K562 (cell line): ENCODE measurements at regions not wholly inside any gene's neighbourhood (a gene's known extent, or its start where the extent isn't known, plus 50 kb on each side); places are given as distances from the start of the nearest gene placed in this dataset.

Experiments used
- ATAC-seq: fragments of 200-7000 bp; cut with Tn5 transposase; 3 replicates; pipeline ENCODE4 v1.9.1; 2020; ENCODE audit warnings: moderate library complexity
- BruUV-seq: library from RNA; stranded (reverse); fragments of 400-500 nt; replicated peaks from 2 replicates; lab custom pipeline; 2021; lab: Mats Ljungman, UMichigan
- CTCF ChIA-PET: fragments of 300-600 bp; formaldehyde crosslinking; extraction: SDS; loops from one replicate; lab custom pipeline; 2021; ENCODE audit warnings: low intra/inter-chr PET ratio; lab: Yijun Ruan, JAX
- POLR2A ChIA-PET: fragments of 300-600, 350-650 bp; sonication (Branson Sonifier 250); formaldehyde crosslinking; extraction: SDS; loops from one replicate; lab custom pipeline; 2021; ENCODE audit warnings: antibody characterized with exemption, inconsistent platforms; lab: Yijun Ruan, JAX
- DNase-seq, 4 experiments: peaks; one replicate each; pipeline versions ENCODE4 v3.0.0 to v3.0.0-alpha.2; 2011 to 2018; ENCODE audit warnings: low spot score in 3 of 4, mixed read lengths in 3 of 4; ENCODE audit errors: extremely low read depth in 1 of 4
- FAIRE-seq: peaks from 2 replicates; lab custom pipeline; 2011; peaks lifted over from hg19 to GRCh38; lab: Jason Lieb, UNC
- H2AFZ ChIP-seq: 2 replicates; pipeline ENCODE4 v1.6.0; 2011; ENCODE audit warnings: low read depth, low read length, control low read depth, inconsistent platforms
- H3K27ac ChIP-seq: fragments of 200-600 bp; 3 replicates; pipeline ENCODE4 v1.8.0; 2011; ENCODE audit warnings: low read depth, mild to moderate bottlenecking, control low read depth, inconsistent platforms, low read length, moderate library complexity, mixed read lengths; ENCODE audit errors: extremely low read depth
- H3K27me3 ChIP-seq, 2 experiments: fragments of 300-600 bp in 1 of 2; 2 replicates in 1 of 2; 3 replicates in 1 of 2; pipeline versions ENCODE4 v1.6.0 to v1.8.0; 2011; ENCODE audit warnings: inconsistent platforms in 2 of 2, low read length in 2 of 2, mild to moderate bottlenecking in 1 of 2, mixed read lengths in 1 of 2, moderate library complexity in 1 of 2; ENCODE audit not compliant: control insufficient read depth in 2 of 2, insufficient read depth in 2 of 2
- H3K36me3 ChIP-seq: fragments of 300-600 bp; 3 replicates; pipeline ENCODE4 v1.8.0; 2011; ENCODE audit warnings: mild to moderate bottlenecking, low read length, inconsistent platforms; ENCODE audit not compliant: control insufficient read depth, insufficient read depth
- H3K4me1 ChIP-seq, 2 experiments: fragments of 200-600 bp in 1 of 2; replicated peaks in 1 of 2; 2 replicates in 1 of 2; 3 replicates in 1 of 2; pipeline versions ENCODE4 v1.5.1 to v1.8.0; 2011; ENCODE audit warnings: inconsistent platforms in 2 of 2, low read length in 2 of 2, mild to moderate bottlenecking in 1 of 2, mixed read lengths in 1 of 2, moderate library complexity in 1 of 2; ENCODE audit not compliant: control insufficient read depth in 2 of 2, insufficient read depth in 2 of 2
- H3K4me2 ChIP-seq: 2 replicates; pipeline ENCODE4 v1.6.1; 2011; ENCODE audit warnings: low read length, control low read depth, inconsistent platforms, mixed read lengths; ENCODE audit not compliant: insufficient read depth
- H3K4me3 ChIP-seq: fragments of 200-600 bp; sonication (generic), shearing (Covaris generic); 2 replicates; pipeline ENCODE4 v1.5.1; 2016; ENCODE audit warnings: control low read depth, inconsistent platforms
- H3K79me2 ChIP-seq: fragments of 200-600 bp; 3 replicates; pipeline ENCODE4 v1.8.0; 2011; ENCODE audit warnings: low read length, inconsistent platforms; ENCODE audit not compliant: control insufficient read depth, insufficient read depth
- H3K9ac ChIP-seq, 2 experiments: 2 replicates each; pipeline versions ENCODE4 v1.6.0 to v1.6.1; 2011; ENCODE audit warnings: low read depth in 2 of 2, low read length in 2 of 2, control low read depth in 1 of 2, inconsistent platforms in 1 of 2, mild to moderate bottlenecking in 1 of 2, mixed read lengths in 1 of 2; ENCODE audit not compliant: insufficient read depth in 1 of 2
- H3K9me1 ChIP-seq: one replicate; pipeline ENCODE4 v1.6.0; 2011; ENCODE audit warnings: inconsistent platforms, mild to moderate bottlenecking, low read length, moderate library complexity; ENCODE audit not compliant: control insufficient read depth, insufficient read depth
- H3K9me3 ChIP-seq: replicated peaks from 2 replicates; pipeline ENCODE4 v1.5.1; 2011; ENCODE audit warnings: low read depth, low read length, inconsistent platforms; ENCODE audit not compliant: control insufficient read depth, insufficient read depth
- H4K20me1 ChIP-seq: replicated peaks from 2 replicates; pipeline ENCODE4 v1.6.1; 2011; ENCODE audit warnings: low read length, inconsistent platforms, mixed read lengths; ENCODE audit not compliant: control insufficient read depth, insufficient read depth
- ARID2 ChIP-seq: fragments of 450-650 bp; IDR thresholded peaks from 2 replicates; pipeline ENCODE4 v1.6.1; 2017; ENCODE audit warnings: antibody characterized with exemption, mild to moderate bottlenecking
- C11orf30 ChIP-seq: fragments of 450-650 bp; IDR thresholded peaks from 2 replicates; pipeline ENCODE4 v1.6.1; 2016; ENCODE audit warnings: low read depth, mild to moderate bottlenecking
- GABPB2 ChIP-seq: fragments of 250-450 bp; sonication (Bioruptor Pico); conservative IDR thresholded peaks from 2 replicates; pipeline ENCODE4 v1.5.1; 2021; ENCODE audit warnings: mild to moderate bottlenecking
- MCM3 ChIP-seq: fragments of 450-650 bp; IDR thresholded peaks from 2 replicates; pipeline ENCODE4 v1.6.1; 2016
- MEF2A ChIP-seq: IDR thresholded peaks from 2 replicates; pipeline ENCODE4 v1.6.1; 2011; ENCODE audit warnings: low read depth, mild to moderate bottlenecking, low read length, moderate library complexity; ENCODE audit not compliant: control insufficient read depth
- SIX5 ChIP-seq, 2 experiments: IDR thresholded peaks; 2 replicates each; pipeline ENCODE4 v1.6.1; 2011; ENCODE audit warnings: low read length in 2 of 2, borderline replicate concordance in 1 of 2, low read depth in 1 of 2, mild to moderate bottlenecking in 1 of 2, moderate library complexity in 1 of 2; ENCODE audit not compliant: insufficient read depth in 1 of 2
- in situ Hi-C: fragments of 300-500 bp; cut with MboI; formaldehyde crosslinking; loops from 4 replicates; pipeline ENCODE4 v1.15.0; 2018; ENCODE audit warnings: inconsistent platforms, mixed read lengths
- intact Hi-C: fragments of 100-400 bp; cut with micrococcal nuclease; formaldehyde crosslinking; loops from 2 replicates; pipeline ENCODE4 v1.14.2; 2022
- TF ChIP-seq, protein P1 (sequence below): fragments of 250-450 bp; sonication (Bioruptor Pico); IDR thresholded peaks from 2 replicates; pipeline ENCODE4 v1.6.1; 2021; ENCODE audit warnings: mild to moderate bottlenecking
- TF ChIP-seq, protein P2 (sequence below): sonication (generic); formaldehyde crosslinking; IDR thresholded peaks from 2 replicates; pipeline ENCODE4 v1.5.0; 2020; ENCODE audit warnings: missing genetic modification reagents
- TF ChIP-seq, protein P3 (sequence below): fragments of 450-650 bp; IDR thresholded peaks from 2 replicates; pipeline ENCODE4 v1.6.1; 2016; ENCODE audit warnings: low read depth

DNA sequence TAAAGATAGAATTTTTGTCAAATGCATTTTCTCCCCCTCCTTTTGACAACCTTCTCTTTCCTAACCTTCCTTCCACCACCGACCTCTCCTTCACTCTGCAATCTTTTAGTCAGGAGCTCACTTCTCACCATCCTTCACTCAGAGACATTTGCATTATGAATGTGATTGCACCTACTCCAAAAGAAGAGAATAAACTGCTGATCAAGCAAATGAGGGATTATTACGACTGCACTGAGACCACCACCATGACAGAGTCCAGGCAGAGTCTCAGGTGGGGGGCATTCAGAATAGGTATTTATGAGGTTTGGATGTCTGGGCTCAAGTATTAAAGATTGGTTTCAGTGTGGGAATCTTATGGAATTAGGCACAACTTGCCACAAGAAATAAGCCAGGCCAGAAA is 483.9 kb downstream of the PTH2R start (continued):
- peak; percentile 68 for TF ChIP-seq C11orf30
- TF ChIP-seq GABPB2 (CRISPR knock-in tag), result no peak
- TF ChIP-seq, protein P1, sequence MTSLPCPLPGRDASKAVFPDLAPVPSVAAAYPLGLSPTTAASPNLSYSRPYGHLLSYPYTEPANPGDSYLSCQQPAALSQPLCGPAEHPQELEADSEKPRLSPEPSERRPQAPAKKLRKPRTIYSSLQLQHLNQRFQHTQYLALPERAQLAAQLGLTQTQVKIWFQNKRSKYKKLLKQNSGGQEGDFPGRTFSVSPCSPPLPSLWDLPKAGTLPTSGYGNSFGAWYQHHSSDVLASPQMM (CRISPR knock-in tag), result no peak
- TF ChIP-seq SIX5 (IDR thresholded peaks at IDR 0.05; ENCODE audit: borderline replicate concordance in 1 of 2, insufficient read depth in 1 of 2, low read depth in 1 of 2, low read length in 2 of 2), result no peak

DNA sequence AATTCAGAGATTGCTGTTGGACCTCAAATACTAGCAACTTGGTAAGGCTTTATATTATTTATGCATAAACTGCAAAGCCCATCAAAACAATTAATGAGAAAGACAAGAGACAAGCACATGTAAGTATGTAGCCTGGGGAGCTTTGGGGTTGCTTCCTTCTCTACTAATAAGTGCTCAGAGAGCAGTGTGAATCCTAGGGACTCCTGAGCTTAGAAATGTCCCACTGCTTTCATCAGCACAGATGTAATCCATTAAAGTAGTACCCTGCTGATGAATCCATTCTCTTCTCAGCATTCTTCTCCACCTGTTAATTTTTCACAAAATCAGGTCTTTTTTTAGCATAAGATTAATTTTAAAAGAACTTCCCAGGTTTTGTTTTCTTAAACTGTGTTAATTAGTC is 485.6 kb downstream of the PTH2R start:
- Histone ChIP-seq H3K9me3 (no peaks in the 10 kb centered on the region), H3K27ac (no peak overlapping the region), H3K27me3 (no peaks in the 10 kb centered on the region), H3K4me2 (no peak overlapping the region), H3K9me1 (no peaks in the 10 kb centered on the region), H3K4me1 (no peaks in the 10 kb centered on the region), H4K20me1 (no peaks in the 10 kb centered on the region), H2AFZ (no peak overlapping the region), H3K36me3 (no peaks in the 10 kb centered on the region), H3K4me3 (no peak overlapping the region), H3K9ac (no peak overlapping the region), H3K79me2 (no peaks in the 10 kb centered on the region)
- ATAC-seq (no peak), DNase-seq (no peak), FAIRE-seq (no peak)
- in situ Hi-C loops, result no loop called here
- ChIA-PET POLR2A (no interaction called here), CTCF (no interaction called here)
- intact Hi-C loops, result no loop called here
- no TSS peak for BruUV-seq
- TF ChIP-seq MEF2A, result no peak
- TF ChIP-seq, protein P2, sequence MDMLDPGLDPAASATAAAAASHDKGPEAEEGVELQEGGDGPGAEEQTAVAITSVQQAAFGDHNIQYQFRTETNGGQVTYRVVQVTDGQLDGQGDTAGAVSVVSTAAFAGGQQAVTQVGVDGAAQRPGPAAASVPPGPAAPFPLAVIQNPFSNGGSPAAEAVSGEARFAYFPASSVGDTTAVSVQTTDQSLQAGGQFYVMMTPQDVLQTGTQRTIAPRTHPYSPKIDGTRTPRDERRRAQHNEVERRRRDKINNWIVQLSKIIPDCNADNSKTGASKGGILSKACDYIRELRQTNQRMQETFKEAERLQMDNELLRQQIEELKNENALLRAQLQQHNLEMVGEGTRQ (CRISPR knock-in tag), result no peak
- no peak for TF ChIP-seq ARID2
- TF ChIP-seq, protein P3, sequence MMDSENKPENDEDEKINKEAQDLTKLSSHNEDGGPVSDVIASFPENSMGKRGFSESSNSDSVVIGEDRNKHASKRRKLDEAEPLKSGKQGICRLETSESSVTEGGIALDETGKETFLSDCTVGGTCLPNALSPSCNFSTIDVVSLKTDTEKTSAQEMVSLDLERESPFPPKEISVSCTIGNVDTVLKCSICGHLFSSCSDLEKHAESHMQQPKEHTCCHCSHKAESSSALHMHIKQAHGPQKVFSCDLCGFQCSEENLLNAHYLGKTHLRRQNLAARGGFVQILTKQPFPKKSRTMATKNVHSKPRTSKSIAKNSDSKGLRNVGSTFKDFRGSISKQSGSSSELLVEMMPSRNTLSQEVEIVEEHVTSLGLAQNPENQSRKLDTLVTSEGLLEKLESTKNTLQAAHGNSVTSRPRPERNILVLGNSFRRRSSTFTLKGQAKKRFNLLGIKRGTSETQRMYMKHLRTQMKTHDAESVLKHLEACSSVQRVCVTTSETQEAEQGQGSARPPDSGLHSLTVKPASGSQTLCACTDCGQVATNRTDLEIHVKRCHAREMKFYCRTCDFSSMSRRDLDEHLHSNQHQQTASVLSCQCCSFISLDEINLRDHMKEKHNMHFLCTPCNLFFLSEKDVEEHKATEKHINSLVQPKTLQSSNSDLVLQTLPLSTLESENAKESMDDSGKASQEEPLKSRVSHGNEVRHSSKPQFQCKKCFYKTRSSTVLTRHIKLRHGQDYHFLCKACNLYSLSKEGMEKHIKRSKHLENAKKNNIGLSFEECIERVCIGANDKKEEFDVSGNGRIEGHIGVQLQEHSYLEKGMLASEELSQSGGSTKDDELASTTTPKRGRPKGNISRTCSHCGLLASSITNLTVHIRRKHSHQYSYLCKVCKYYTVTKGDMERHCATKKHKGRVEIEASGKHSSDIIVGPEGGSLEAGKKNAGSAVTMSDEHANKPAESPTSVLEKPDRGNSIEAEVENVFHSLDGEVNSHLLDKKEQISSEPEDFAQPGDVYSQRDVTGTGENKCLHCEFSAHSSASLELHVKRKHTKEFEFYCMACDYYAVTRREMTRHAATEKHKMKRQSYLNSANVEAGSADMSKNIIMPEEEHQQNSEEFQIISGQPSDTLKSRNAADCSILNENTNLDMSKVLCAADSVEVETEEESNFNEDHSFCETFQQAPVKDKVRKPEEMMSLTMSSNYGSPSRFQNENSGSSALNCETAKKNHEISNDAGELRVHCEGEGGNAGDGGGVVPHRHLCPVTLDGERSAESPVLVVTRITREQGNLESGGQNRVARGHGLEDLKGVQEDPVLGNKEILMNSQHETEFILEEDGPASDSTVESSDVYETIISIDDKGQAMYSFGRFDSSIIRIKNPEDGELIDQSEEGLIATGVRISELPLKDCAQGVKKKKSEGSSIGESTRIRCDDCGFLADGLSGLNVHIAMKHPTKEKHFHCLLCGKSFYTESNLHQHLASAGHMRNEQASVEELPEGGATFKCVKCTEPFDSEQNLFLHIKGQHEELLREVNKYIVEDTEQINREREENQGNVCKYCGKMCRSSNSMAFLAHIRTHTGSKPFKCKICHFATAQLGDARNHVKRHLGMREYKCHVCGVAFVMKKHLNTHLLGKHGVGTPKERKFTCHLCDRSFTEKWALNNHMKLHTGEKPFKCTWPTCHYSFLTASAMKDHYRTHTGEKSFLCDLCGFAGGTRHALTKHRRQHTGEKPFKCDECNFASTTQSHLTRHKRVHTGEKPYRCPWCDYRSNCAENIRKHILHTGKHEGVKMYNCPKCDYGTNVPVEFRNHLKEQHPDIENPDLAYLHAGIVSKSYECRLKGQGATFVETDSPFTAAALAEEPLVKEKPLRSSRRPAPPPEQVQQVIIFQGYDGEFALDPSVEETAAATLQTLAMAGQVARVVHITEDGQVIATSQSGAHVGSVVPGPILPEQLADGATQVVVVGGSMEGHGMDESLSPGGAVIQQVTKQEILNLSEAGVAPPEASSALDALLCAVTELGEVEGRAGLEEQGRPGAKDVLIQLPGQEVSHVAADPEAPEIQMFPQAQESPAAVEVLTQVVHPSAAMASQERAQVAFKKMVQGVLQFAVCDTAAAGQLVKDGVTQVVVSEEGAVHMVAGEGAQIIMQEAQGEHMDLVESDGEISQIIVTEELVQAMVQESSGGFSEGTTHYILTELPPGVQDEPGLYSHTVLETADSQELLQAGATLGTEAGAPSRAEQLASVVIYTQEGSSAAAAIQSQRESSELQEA, result no peak
- TF ChIP-seq MCM3, result no peak
